NCI-H1417 (cell line): ENCODE measurements at regions not wholly inside any gene's neighbourhood (a gene's known extent, or its start where the extent isn't known, plus 50 kb on each side); places are given as distances from the start of the nearest gene placed in this dataset.

ENCODE experiments used
- DNase-seq, 3 experiments: peaks; one replicate each; lab custom pipeline; 2025; lab: John Stamatoyannopoulos, UW

- no peak for DNase-seq
Measured at GRCh38 chr7:96484845-96485244, 162.9 kb upstream of the SLC25A13 start.

GRCh38 chr7:96484091-96484490 is 162.2 kb upstream of the SLC25A13 start:
- DNase-seq = no peak

- no peak for DNase-seq
Measured at GRCh38 chr7:96481796-96482195, 159.9 kb upstream of the SLC25A13 start.

GRCh38 chr7:96479015-96479645 is 157.2 kb upstream of the SLC25A13 start:
- no peak for DNase-seq

GRCh38 chr7:96471606-96472005 is 149.7 kb upstream of the SLC25A13 start:
- no peak for DNase-seq

GRCh38 chr7:96452146-96452545 is 130.2 kb upstream of the SLC25A13 start:
- DNase-seq = no peak

GRCh38 chr7:96449094-96449493 is 127.2 kb upstream of the SLC25A13 start:
- no peak for DNase-seq

- no peak for DNase-seq
Measured at GRCh38 chr7:96447109-96447645, 125.3 kb upstream of the SLC25A13 start.

GRCh38 chr7:96441436-96442084 is 119.7 kb upstream of the SLC25A13 start:
- peak in 2 of 3 experiments; percentile 41 to 83 for DNase-seq

- no peak for DNase-seq
Measured at GRCh38 chr7:96440328-96440727, 118.4 kb upstream of the SLC25A13 start.

- DNase-seq = no peak
Measured at GRCh38 chr7:96436880-96437279, 115.0 kb upstream of the SLC25A13 start.

- DNase-seq = no peak
Measured at GRCh38 chr7:96430356-96430755, 108.5 kb upstream of the SLC25A13 start.

- no peak for DNase-seq
Measured at GRCh38 chr7:96427143-96427542, 105.2 kb upstream of the SLC25A13 start.

- DNase-seq = no peak
Measured at GRCh38 chr7:96426685-96427084, 104.8 kb upstream of the SLC25A13 start.

- no peak for DNase-seq
Measured at GRCh38 chr7:96426027-96426426, 104.1 kb upstream of the SLC25A13 start.

- DNase-seq = no peak
Measured at GRCh38 chr7:96424411-96424810, 102.5 kb upstream of the SLC25A13 start.

GRCh38 chr7:96422388-96422787 is 100.5 kb upstream of the SLC25A13 start:
- no peak for DNase-seq

- DNase-seq = no peak
Measured at GRCh38 chr7:96418581-96418980, 96.7 kb upstream of the SLC25A13 start.

- no peak for DNase-seq
Measured at GRCh38 chr7:96417784-96418183, 95.9 kb upstream of the SLC25A13 start.

- DNase-seq = peak in 2 of 3 experiments; percentile 51 to 60
Measured at GRCh38 chr7:96416599-96416998, 94.7 kb upstream of the SLC25A13 start.

- peak in 1 of 3 experiments; percentile 58 for DNase-seq
Measured at GRCh38 chr7:96416116-96416515, 94.2 kb upstream of the SLC25A13 start.

- peak in 1 of 3 experiments; percentile 35 for DNase-seq
Measured at GRCh38 chr7:96415293-96415940, 93.5 kb upstream of the SLC25A13 start.

- peak; percentile 61 to 84 (median 81) for DNase-seq
Measured at GRCh38 chr7:96414931-96415292, 93.0 kb upstream of the SLC25A13 start.
